Tongue (tissue), 1 donor: ENCODE measurements at regions not wholly inside any gene's neighbourhood (a gene's known extent, or its start where the extent isn't known, plus 50 kb on each side); places are given as distances from the start of the nearest gene placed in this dataset.
A peak's percentile ranks its signal among the peaks of the same experiment; 100 is the strongest.
"Not testable (repeated sequence)": the region's sequence is repeated elsewhere in the genome, so short reads cannot be mapped to it uniquely, and the experiment has no call there.

ENCODE experiments used
- DNase-seq: peaks from one replicate; pipeline ENCODE4 v3.0.0-alpha.2; 2015

GRCh38 chr4:132267321-132267720, 881.8 kb upstream of the PCDH10 start:
- DNase-seq, result no peak

GRCh38 chr4:132269303-132269990, 879.6 kb upstream of the PCDH10 start:
- DNase-seq, result no peak

DNA sequence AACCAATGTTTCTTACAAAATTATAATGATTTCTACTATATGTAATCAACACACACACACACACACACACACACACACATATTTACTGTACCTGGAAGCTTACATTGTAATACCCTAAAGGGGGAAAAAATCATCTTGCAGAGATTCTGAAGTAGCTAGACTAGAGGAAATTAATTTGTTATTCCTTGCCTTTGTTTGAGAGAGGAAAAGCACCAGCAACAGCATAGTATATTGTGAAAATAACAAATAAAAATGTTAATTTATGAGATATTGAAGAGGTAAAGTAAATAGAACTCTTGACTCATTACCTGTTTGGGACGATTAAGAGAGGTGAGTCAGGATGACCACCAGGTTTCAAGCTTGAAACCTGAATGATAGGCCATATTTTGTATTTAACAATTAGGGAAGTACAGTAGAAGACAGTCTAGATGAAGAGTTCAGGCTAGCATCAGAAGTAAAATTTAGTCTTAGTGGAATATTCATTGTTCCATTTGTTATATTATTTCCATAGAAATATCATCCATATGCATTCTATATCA, 873.4 kb upstream of the PCDH10 start:
- DNase-seq, result no peak

GRCh38 chr4:132276185-132276584, 872.9 kb upstream of the PCDH10 start:
- DNase-seq, result no peak

- DNase-seq, result no peak
These were observed 872.1 kb upstream of the PCDH10 start for GRCh38 chr4:132276989-132277388.

DNA sequence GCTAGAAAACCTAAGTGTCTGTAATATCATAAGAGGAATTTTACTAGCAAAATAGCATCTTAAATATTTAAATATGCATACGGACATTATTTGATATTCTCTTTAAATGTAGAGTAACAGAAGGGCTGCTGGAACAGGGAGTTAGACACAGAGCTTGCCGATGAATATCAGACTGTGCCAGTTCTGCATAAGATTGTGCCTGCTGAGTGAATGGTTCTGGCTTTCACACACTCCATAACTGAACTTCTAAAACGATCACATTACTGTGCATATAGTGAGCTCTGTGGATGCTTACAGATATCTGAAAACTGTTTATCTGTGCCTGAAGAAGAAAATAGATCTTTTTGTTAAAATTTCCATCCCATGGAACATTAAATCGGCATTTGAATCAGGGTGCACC, 867.4 kb upstream of the PCDH10 start:
- DNase-seq, result no peak

GRCh38 chr4:132284910-132285426, 864.1 kb upstream of the PCDH10 start:
- DNase-seq, result no peak

DNA sequence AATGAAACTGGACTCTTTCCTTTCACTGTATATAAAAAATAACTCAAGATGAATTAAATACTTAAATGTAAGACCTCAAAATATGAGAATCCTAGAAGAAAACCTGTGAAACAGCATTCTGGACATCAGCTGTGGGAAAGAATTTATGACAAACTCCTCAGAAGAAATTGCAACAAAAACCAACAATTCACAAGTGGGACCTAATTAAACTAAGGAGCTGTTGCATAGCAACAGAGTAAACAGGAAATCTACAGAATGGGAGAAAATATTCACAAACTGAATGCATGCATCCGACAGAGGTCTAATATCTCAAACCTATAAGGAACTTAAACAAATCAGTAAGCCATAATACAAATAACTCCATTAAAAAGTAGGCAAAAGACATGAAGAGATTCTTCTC, 851.7 kb upstream of the PCDH10 start:
- peak; percentile 57 for DNase-seq

DNA sequence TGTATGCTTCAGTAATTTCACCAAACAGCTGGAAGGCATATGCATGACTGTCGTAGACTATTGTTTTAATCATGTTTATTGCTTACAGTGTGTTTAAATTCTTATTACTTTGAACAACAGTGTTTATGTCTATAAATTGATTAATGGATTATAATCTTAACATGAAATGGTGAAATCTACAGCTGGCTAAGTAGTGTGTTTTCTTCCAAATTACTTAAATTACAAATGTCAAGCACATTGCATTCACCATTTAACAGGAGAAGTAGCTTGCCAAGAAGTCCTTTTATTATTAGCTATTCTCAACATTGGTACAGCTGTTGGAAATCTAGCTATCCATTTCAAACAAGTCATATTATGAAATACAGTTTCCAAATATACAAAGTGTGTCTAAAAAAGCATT, 849.3 kb upstream of the PCDH10 start:
- peak; percentile 76 for DNase-seq

GRCh38 chr4:132312521-132312920, 836.6 kb upstream of the PCDH10 start:
- no peak for DNase-seq

- no peak for DNase-seq
These were observed 835.2 kb upstream of the PCDH10 start for GRCh38 chr4:132313852-132314251.

DNA sequence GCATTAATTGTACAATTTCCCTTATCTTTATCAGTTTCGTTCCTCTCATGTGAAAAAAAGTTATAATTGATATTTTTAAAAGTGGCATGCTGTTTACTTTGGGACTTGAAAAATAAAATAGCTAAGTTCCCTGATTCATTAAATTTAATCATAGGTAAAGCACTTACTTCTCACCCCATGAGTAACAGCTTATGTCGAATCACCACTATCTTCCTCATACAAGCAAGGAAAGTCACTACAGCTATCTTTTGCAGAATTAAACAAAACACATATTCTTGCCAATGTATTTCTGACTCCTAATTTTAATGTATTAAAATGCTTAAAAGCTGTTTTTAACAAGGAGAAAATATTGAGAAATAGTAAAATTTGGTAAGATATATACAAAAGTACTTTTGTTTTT, 832.4 kb upstream of the PCDH10 start:
- no peak for DNase-seq

DNA sequence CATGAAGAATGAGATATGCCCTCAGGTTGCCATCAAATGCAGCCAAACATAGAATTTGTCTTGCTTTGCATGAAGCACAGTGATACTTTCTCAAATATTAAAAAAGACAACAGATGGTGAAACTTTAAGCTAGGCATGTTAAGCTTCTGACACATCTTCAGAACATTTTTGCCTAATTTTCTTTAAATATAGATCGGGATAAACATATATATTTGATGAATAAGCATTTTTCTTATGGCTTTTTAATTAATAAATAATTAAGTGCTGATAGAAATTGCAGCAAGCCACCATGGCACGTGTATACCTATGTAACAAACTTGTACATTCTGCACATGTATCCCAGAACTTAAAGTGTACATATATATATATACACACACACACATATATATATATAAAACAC, 831.2 kb upstream of the PCDH10 start:
- DNase-seq, result no peak

- no peak for DNase-seq
These were observed 820.3 kb upstream of the PCDH10 start for GRCh38 chr4:132328761-132329160.

GRCh38 chr4:132330994-132331393, 818.1 kb upstream of the PCDH10 start:
- DNase-seq, result no peak

- DNase-seq, result no peak
These were observed 816.0 kb upstream of the PCDH10 start for GRCh38 chr4:132332932-132333723.

DNA sequence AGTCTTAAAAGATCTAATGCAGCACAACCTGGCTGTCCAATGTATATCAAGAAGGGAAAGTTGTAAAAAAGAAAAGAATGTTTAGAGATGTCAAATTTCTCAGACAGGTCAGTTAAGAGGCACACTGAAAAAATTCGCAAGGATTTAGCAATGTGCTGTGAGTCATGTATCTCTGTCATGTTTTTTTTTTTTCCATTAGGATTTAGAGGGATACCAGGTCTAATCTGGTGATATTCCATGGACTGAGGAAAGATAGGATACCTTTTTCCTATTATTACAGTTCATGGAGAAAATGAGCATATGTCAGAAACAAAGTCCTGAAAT, 815.4 kb upstream of the PCDH10 start:
- DNase-seq, result no peak

GRCh38 chr4:132334081-132334480, 815.0 kb upstream of the PCDH10 start:
- DNase-seq, result no peak

DNA sequence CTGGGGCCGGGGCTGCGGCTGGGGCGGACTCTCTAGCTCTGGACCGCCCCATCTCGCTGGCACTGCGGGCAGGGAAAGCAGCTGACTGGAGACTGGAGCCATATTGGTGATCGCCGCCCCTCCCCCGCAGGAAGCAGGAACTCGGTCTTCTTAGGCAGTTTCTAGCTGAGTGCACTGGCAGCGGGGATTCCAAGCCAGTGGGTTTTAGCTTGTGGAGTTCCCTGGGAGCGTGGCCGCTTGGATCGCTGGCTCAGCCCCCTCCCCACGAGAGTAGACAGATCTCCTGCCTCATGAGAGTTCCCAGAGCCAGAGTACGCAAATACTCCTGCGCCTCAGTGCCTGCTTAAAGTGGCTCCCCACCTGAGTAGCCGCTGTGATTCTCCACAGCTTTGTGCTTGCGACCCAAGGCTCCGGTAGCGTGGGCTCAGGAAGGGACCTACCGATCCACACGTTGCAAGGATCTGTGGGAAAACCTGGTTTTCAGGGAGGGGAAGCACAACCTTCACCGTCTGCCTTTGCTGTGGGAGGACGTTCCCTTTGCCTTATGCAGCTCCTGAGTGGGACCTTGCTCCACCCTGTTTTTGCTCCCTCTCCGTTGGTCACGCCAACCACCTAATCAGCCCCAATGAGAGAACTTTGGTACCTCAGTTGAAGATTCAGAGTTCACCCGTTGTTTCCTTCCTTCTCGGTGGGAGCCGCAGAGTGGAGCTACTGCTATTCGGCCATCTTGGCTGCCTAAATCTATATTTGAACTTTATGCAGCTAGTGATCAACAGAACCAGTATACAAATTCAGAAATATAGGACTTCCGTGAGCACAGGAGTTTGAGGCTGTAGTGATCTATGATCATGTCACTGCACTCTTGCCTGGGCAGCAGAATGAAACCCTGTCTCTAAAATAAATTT, 803.9 kb upstream of the PCDH10 start:
- DNase-seq, result no peak

GRCh38 chr4:132346016-132346415, 803.1 kb upstream of the PCDH10 start:
- DNase-seq, result no peak

- DNase-seq, result not testable (repeated sequence)
These were observed 797.5 kb upstream of the PCDH10 start for GRCh38 chr4:132351606-132352005.

GRCh38 chr4:132382243-132382642, 766.9 kb upstream of the PCDH10 start:
- DNase-seq, result no peak
